ENCODE measurements at regions not wholly inside any gene's neighbourhood (a gene's known extent, or its start where the extent isn't known, plus 50 kb on each side); places are given as distances from the start of the nearest gene placed in this dataset.
"Not testable (repeated sequence)": the region's sequence is repeated elsewhere in the genome, so short reads cannot be mapped to it uniquely, and the experiment has no call there.

DNA sequence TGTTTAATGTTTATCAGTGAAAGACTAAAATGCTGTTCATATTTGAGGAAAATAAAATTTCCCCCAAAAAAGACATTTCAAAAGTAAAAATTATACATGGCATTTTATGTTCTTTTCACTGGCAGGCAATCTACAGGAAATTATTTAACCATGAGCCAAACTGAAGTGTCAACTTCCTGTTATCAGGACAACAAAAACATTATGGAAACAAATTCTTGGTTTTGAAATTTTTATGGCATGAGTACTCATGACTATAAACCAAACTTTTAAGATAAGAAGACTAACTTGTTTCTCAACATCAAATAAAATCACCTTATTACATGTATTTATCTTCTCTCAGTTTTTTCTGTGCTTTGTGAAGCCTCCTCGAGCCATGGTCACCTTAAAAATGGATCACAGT, 698.6 kb downstream of the LTN1 start:
- DNase-seq, result no peak
- Histone ChIP-seq H3K4me3 (no peak overlapping the region), H3K27ac (peak overlapping the region in 1 of 2 donors; percentile 14), H3K27me3 (no peaks in the 10 kb centered on the region), H3K4me1 (no peaks in the 10 kb centered on the region), H3K9me3 (peaks cover 0 to 6% of the 10 kb centered on the region in 2 donors), H3K36me3 (no peaks in the 10 kb centered on the region)
- TF ChIP-seq CTCF (IDR thresholded peaks at IDR 0.05) (no peak), POLR2A (IDR thresholded peaks at IDR 0.05) (no peak)
- intact Hi-C loops (cut with DNase I; ENCODE audit: low total_unique reads), result no loop called here

DNA sequence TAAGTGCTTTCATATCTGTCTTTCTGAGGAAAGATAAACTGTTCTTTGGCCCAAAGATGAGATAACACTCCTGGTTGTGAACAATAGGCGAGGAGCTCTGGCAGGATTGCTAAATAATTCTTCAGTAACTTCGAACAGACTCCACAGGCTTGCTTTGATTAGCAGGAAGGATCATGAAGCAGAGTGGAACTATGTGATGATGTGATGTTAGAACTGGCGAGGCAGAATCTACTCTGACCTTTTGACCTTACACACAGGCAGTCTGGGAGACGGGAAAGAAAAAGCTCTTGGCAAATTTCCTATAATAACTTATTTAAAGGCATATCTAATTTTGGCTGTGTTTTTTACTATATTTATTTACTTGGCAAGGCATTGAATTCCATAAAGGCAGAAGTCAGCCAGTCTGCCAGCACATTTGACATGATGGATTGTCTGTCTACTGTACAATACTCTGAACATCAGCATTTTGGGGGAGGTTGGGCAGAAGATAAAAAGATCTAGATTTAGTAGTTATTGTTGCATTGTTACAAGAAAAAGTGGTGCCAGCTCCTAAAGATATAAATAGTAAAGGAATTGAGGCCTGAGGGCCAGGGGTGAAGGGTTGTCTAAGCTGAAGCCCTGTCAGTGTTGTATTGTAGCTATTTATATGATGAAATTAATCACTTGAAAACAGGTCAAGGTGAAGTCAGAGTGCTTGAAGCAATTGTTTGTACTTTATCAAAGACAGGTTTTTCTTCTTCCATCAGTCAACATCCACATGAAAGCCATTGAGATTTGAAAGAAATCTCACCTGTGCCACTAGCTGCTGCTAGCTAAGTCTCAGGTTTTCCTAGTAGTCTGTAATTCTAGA, 708.8 kb downstream of the LTN1 start:
- Histone ChIP-seq H3K36me3 (no peaks in the 10 kb centered on the region), H3K4me1 (peaks cover 0 to 6% of the 10 kb centered on the region in 2 donors), H3K9me3 (no peaks in the 10 kb centered on the region), H3K4me3 (no peak overlapping the region), H3K27ac (peak overlapping the region; percentile 60 to 62), H3K27me3 (no peaks in the 10 kb centered on the region)
- peak in 1 of 2 donors; percentile 27 for DNase-seq
- intact Hi-C loops (cut with DNase I; ENCODE audit: low total_unique reads), result no loop called here
- TF ChIP-seq POLR2A (IDR thresholded peaks at IDR 0.05) (no peak), CTCF (IDR thresholded peaks at IDR 0.05) (no peak)

DNA sequence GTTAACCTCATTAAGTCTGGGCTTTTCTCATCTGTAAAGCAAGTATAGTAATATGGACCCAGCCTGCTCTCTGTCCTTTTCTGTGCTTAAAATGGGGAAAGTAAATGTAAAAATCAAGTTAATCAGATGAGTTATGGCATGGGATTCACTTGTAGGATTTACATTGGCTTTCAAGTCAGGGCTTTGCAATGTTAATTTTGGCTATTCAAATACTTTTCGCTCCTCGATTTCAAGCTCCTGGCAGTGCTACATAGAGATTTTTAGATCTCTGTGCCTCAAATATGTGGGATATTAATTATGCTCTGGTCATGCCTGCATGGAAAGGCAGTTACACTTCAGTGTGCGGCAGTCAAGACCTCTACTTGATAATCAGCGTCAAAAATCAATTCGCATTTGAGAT, 709.8 kb downstream of the LTN1 start:
- Histone ChIP-seq H3K27ac (peak overlapping the region; percentile 60 to 62), H3K9me3 (no peaks in the 10 kb centered on the region), H3K4me1 (peaks cover 0 to 6% of the 10 kb centered on the region in 2 donors), H3K4me3 (no peak overlapping the region), H3K36me3 (no peaks in the 10 kb centered on the region), H3K27me3 (no peaks in the 10 kb centered on the region)
- intact Hi-C loops (cut with DNase I; ENCODE audit: low total_unique reads), result no loop called here
- no peak for TF ChIP-seq CTCF (IDR thresholded peaks at IDR 0.05)
- no peak for TF ChIP-seq POLR2A (IDR thresholded peaks at IDR 0.05)
- no peak for DNase-seq

GRCh38 chr21:28281357-28281756, 711.3 kb downstream of the LTN1 start:
- H3K9me3 ChIP-seq; H3K36me3 ChIP-seq; DNase-seq; intact Hi-C loops (cut with DNase I; ENCODE audit: low total_unique reads); H3K4me1 ChIP-seq; H3K27me3 ChIP-seq; H3K27ac ChIP-seq; H3K4me3 ChIP-seq: not testable (repeated sequence)

GRCh38 chr21:28280611-28281010, 712.1 kb downstream of the LTN1 start:
- TF ChIP-seq POLR2A (IDR thresholded peaks at IDR 0.05), result no peak
- no peaks in the 10 kb centered on the region for H3K36me3 ChIP-seq
- intact Hi-C loops (cut with DNase I; ENCODE audit: low total_unique reads), result no loop called here
- no peak overlapping the region for H3K27ac ChIP-seq
- no peaks in the 10 kb centered on the region for H3K9me3 ChIP-seq
- no peak overlapping the region for H3K4me3 ChIP-seq
- H3K4me1 ChIP-seq, result peaks cover 0 to 6% of the 10 kb centered on the region in 2 donors
- DNase-seq, result no peak
- no peaks in the 10 kb centered on the region for H3K27me3 ChIP-seq

- Histone ChIP-seq H3K27ac (no peak overlapping the region), H3K4me1 (no peaks in the 10 kb centered on the region), H3K36me3 (no peaks in the 10 kb centered on the region), H3K27me3 (no peaks in the 10 kb centered on the region), H3K4me3 (no peak overlapping the region), H3K9me3 (no peaks in the 10 kb centered on the region)
- intact Hi-C loops (cut with DNase I; ENCODE audit: low total_unique reads), result no loop called here
- DNase-seq, result no peak
- TF ChIP-seq POLR2A (IDR thresholded peaks at IDR 0.05) (no peak), CTCF (IDR thresholded peaks at IDR 0.05) (no peak)
These were observed 715.4 kb downstream of the LTN1 start for GRCh38 chr21:28277324-28277723.

All from uterus (tissue), 3 donors.